GM12878 (cell line): ENCODE measurements at regions not wholly inside any gene's neighbourhood (a gene's known extent, or its start where the extent isn't known, plus 50 kb on each side); places are given as distances from the start of the nearest gene placed in this dataset.

Source experiments
- ATAC-seq: fragments of 200-7000 bp; cut with Tn5 transposase; 3 replicates; pipeline ENCODE4 v1.9.1; 2020; ENCODE audit warnings: mild to moderate bottlenecking, moderate library complexity
- BruUV-seq: library from RNA; stranded (reverse); fragments of 400-500 nt; replicated peaks from 2 replicates; lab custom pipeline; 2021; lab: Mats Ljungman, UMichigan
- CTCF ChIA-PET: fragments of 300-600 bp; sonication (Branson Sonifier 250); formaldehyde crosslinking; extraction: SDS; loops from one replicate; lab custom pipeline; 2021; ENCODE audit warnings: inconsistent platforms; lab: Yijun Ruan, JAX
- POLR2A ChIA-PET: fragments of 350-600 bp; formaldehyde crosslinking; extraction: SDS; loops from one replicate; lab custom pipeline; 2021; ENCODE audit warnings: inconsistent platforms; lab: Charles Lee
- RAD21 ChIA-PET: fragments of 300-600 bp; sonication (Branson Sonifier 250); formaldehyde crosslinking; loops from one replicate; lab custom pipeline; 2023; ENCODE audit warnings: antibody characterized with exemption; ENCODE audit not compliant: unreplicated experiment; lab: Charles Lee
- SMC1A ChIA-PET: fragments of 300-600 bp; sonication (Branson Sonifier 250); formaldehyde crosslinking; loops from one replicate; lab custom pipeline; 2023; ENCODE audit not compliant: unreplicated experiment, uncharacterized antibody; lab: Charles Lee
- DNase-seq: peaks from one replicate; pipeline ENCODE4 v3.0.0-alpha.2; 2011; ENCODE audit warnings: low read depth, low spot score
- FAIRE-seq: peaks from 3 replicates; lab custom pipeline; 2011; peaks lifted over from hg19 to GRCh38; lab: Jason Lieb, UNC
- H2AFZ ChIP-seq: 2 replicates; pipeline ENCODE4 v1.6.0; 2011; ENCODE audit warnings: low read depth, low read length, control low read depth; ENCODE audit not compliant: control insufficient read depth
- H3K27ac ChIP-seq: 2 replicates; pipeline ENCODE4 v1.5.1; 2011; ENCODE audit warnings: control low read depth; ENCODE audit not compliant: control insufficient read depth, insufficient read depth
- H3K27me3 ChIP-seq, 2 experiments: replicated peaks in 1 of 2; 2 replicates each; pipeline versions ENCODE4 v1.6.0 to v1.6.1; 2011; ENCODE audit warnings: low read length in 1 of 2; ENCODE audit not compliant: control insufficient read depth in 2 of 2, insufficient read depth in 2 of 2
- H3K36me3 ChIP-seq, 2 experiments: 2 replicates each; pipeline ENCODE4 v1.5.1; 2011; ENCODE audit warnings: low read length in 1 of 2; ENCODE audit not compliant: control insufficient read depth in 2 of 2, insufficient read depth in 2 of 2
- H3K4me1 ChIP-seq: 2 replicates; pipeline ENCODE4 v1.6.1; 2011; ENCODE audit warnings: mild to moderate bottlenecking, low read length, moderate library complexity, mixed read lengths; ENCODE audit not compliant: control insufficient read depth, insufficient read depth
- H3K4me2 ChIP-seq: 2 replicates; pipeline ENCODE4 v1.6.0; 2011; ENCODE audit warnings: control low read depth; ENCODE audit not compliant: control insufficient read depth, insufficient read depth
- H3K4me3 ChIP-seq: fragments of 200-600 bp; sonication (generic); 2 replicates; pipeline ENCODE4 v1.5.1; 2016
- H3K79me2 ChIP-seq: 2 replicates; pipeline ENCODE4 v1.6.0; 2011; ENCODE audit warnings: low read length; ENCODE audit not compliant: control insufficient read depth, insufficient read depth
- H3K9ac ChIP-seq: 2 replicates; pipeline ENCODE4 v1.8.0; 2011; ENCODE audit warnings: low read length, control low read depth, mixed read lengths; ENCODE audit not compliant: control insufficient read depth, insufficient read depth
- H3K9me3 ChIP-seq: replicated peaks from 3 replicates; pipeline ENCODE4 v1.5.1; 2011; ENCODE audit warnings: mild to moderate bottlenecking, low read length; ENCODE audit not compliant: control insufficient read depth, insufficient read depth
- H4K20me1 ChIP-seq: 2 replicates; pipeline ENCODE4 v1.6.0; 2011; ENCODE audit not compliant: control insufficient read depth, insufficient read depth
- BCL11A ChIP-seq: IDR thresholded peaks from 2 replicates; pipeline ENCODE4 v1.6.1; 2011; ENCODE audit warnings: low read depth, low read length
- CBFB ChIP-seq: IDR thresholded peaks from 2 replicates; pipeline ENCODE4 v1.6.1; 2016; ENCODE audit warnings: antibody characterized with exemption, low read depth
- CEBPB ChIP-seq, 2 experiments: fragments of 150-350 bp in 1 of 2; IDR thresholded peaks; 2 replicates each; pipeline ENCODE4 v1.6.1; 2012 to 2014; ENCODE audit warnings: low read depth in 2 of 2, low read length in 2 of 2, borderline replicate concordance in 1 of 2, inconsistent platforms in 1 of 2
- CHD1 ChIP-seq: IDR thresholded peaks from 2 replicates; pipeline ENCODE4 v1.6.1; 2012; ENCODE audit warnings: low read depth, low read length, improper control_type of control experiment
- CHD4 ChIP-seq: fragments of 200-600 bp; sonication (generic); IDR thresholded peaks from 2 replicates; pipeline ENCODE4 v1.6.1; 2016; ENCODE audit warnings: mild to moderate bottlenecking
- PAX8 ChIP-seq: fragments of 450-650 bp; IDR thresholded peaks from 2 replicates; pipeline ENCODE4 v1.6.1; 2017; ENCODE audit warnings: mild to moderate bottlenecking, moderate library complexity
- POLR2A ChIP-seq: IDR thresholded peaks from 2 replicates; pipeline ENCODE4 v1.6.1; 2011; ENCODE audit warnings: low read depth, mild to moderate bottlenecking, low read length
- SIN3A ChIP-seq: IDR thresholded peaks from 2 replicates; pipeline ENCODE4 v1.6.1; 2012; ENCODE audit warnings: low read depth, low read length, improper control_type of control experiment
- SREBF1 ChIP-seq: IDR thresholded peaks from 2 replicates; pipeline ENCODE4 v1.6.1; 2012; ENCODE audit warnings: mild to moderate bottlenecking, low read length
- WGBS: methylation state at CpG from one replicate; pipeline ENCODE4 v1.1.6; 2016; ENCODE audit warnings: low lambda C conversion rate; ENCODE audit not compliant: insufficient replicate concordance, insufficient coverage; ENCODE audit errors: missing lambda C conversion rate; 5-methylcytosine and 5-hydroxymethylcytosine counted together
- in situ Hi-C: fragments of 300-500 bp; cut with MboI; formaldehyde crosslinking; loops from 9 replicates; pipeline ENCODE4 v1.14.3; 2018; ENCODE audit warnings: mixed read lengths
- intact Hi-C: fragments of 100-400 bp; cut with micrococcal nuclease; formaldehyde crosslinking; loops from one replicate; pipeline ENCODE4 v1.14.2; 2022; ENCODE audit not compliant: unreplicated experiment
- TF ChIP-seq, protein P1 (sequence below): fragments of 450-650 bp; IDR thresholded peaks from 2 replicates; pipeline ENCODE4 v1.6.1; 2017; ENCODE audit warnings: mild to moderate bottlenecking, moderate library complexity
- TF ChIP-seq, protein P2 (sequence below): fragments of 450-650 bp; formaldehyde crosslinking; IDR thresholded peaks from 2 replicates; pipeline ENCODE4 v1.5.0; 2022; ENCODE audit warnings: mild to moderate bottlenecking, missing genetic modification characterization
- TF ChIP-seq, protein P3 (sequence below): fragments of 450-650 bp; IDR thresholded peaks from 2 replicates; pipeline ENCODE4 v1.6.1; 2017; ENCODE audit warnings: antibody characterized with exemption, mild to moderate bottlenecking, moderate library complexity
- TF ChIP-seq, protein P4 (sequence below): IDR thresholded peaks from 2 replicates; pipeline ENCODE4 v1.6.1; 2012; ENCODE audit warnings: low read length, inconsistent platforms

DNA sequence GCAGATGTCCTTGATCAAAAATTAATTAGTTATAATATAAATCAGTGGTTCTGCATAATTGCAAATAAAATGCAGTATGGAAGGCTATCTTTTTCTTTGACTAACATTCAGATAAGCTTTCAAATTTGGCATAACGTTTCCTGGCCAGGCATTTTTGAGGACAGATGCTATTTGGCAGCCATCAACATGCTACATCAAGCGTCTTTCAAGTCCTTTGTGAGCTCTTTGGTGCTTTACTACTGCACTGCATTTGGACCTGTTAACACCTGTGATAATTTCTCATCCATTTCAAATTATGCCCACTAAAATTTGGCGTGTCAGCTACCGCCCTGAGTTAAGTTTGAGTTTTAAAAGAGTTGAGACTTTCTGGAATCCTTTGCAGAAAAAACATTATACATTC, 545.7 kb downstream of the STK39 start (continued):
- TF ChIP-seq, protein P1, sequence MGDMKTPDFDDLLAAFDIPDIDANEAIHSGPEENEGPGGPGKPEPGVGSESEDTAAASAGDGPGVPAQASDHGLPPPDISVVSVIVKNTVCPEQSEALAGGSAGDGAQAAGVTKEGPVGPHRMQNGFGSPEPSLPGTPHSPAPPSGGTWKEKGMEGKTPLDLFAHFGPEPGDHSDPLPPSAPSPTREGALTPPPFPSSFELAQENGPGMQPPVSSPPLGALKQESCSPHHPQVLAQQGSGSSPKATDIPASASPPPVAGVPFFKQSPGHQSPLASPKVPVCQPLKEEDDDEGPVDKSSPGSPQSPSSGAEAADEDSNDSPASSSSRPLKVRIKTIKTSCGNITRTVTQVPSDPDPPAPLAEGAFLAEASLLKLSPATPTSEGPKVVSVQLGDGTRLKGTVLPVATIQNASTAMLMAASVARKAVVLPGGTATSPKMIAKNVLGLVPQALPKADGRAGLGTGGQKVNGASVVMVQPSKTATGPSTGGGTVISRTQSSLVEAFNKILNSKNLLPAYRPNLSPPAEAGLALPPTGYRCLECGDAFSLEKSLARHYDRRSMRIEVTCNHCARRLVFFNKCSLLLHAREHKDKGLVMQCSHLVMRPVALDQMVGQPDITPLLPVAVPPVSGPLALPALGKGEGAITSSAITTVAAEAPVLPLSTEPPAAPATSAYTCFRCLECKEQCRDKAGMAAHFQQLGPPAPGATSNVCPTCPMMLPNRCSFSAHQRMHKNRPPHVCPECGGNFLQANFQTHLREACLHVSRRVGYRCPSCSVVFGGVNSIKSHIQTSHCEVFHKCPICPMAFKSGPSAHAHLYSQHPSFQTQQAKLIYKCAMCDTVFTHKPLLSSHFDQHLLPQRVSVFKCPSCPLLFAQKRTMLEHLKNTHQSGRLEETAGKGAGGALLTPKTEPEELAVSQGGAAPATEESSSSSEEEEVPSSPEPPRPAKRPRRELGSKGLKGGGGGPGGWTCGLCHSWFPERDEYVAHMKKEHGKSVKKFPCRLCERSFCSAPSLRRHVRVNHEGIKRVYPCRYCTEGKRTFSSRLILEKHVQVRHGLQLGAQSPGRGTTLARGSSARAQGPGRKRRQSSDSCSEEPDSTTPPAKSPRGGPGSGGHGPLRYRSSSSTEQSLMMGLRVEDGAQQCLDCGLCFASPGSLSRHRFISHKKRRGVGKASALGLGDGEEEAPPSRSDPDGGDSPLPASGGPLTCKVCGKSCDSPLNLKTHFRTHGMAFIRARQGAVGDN = no peak
- TF ChIP-seq POLR2A = no peak
- TF ChIP-seq CBFB = no peak

DNA sequence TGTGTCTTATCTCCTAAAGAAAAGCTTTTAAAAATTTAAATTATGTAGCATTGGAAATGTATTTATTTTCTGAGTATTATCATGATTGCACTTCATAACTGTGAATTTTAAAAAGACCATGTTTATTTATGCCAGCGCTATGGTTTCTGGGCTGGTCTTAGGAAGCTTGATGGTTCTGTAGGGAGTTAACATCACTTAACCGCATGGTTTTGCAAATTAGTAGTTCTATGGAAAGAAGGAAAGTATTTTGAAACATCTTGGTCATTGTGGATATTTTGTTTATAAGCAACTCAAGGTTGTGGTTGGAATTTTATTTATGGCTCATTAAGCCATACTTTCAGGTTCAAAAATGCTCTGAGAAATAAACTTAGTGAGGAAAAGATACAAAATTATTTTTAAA, 549.4 kb downstream of the STK39 start:
- intact Hi-C loops = no loop called here
- in situ Hi-C loops = no loop called here
- ChIA-PET RAD21 (no interaction called here), SMC1A (interaction anchor here (0.9 to 1.1 kb wide), 2 partner anchors 10 to 11 kb away, joined by 3 to 4 read pairs; no protein-coding TSS in a partner anchor), POLR2A (no interaction called here), CTCF (no interaction called here)
- 64% methylated on average over 2 of the region's 2 CpGs for WGBS
- FAIRE-seq = no peak
- Histone ChIP-seq H3K4me2 (no peak overlapping the region), H3K36me3 (no peaks in the 10 kb centered on the region), H3K9ac (no peak overlapping the region), H3K9me3 (no peaks in the 10 kb centered on the region), H2AFZ (no peak overlapping the region), H3K79me2 (no peaks in the 10 kb centered on the region), H3K27ac (no peak overlapping the region), H3K27me3 (no peaks in the 10 kb centered on the region), H3K4me1 (no peaks in the 10 kb centered on the region), H4K20me1 (no peaks in the 10 kb centered on the region), H3K4me3 (no peak overlapping the region)
- no TSS peak for BruUV-seq
- no peak for DNase-seq
- no peak for ATAC-seq
- TF ChIP-seq CHD1 (no peak), SIN3A (no peak), CBFB (no peak), CHD4 (no peak), PAX8 (no peak), CEBPB (IDR thresholded peaks at IDR 0.05; ENCODE audit: borderline replicate concordance in 1 of 2, low read depth in 2 of 2, low read length in 2 of 2) (no peak), BCL11A (no peak), SREBF1 (no peak)
- TF ChIP-seq, protein P2, sequence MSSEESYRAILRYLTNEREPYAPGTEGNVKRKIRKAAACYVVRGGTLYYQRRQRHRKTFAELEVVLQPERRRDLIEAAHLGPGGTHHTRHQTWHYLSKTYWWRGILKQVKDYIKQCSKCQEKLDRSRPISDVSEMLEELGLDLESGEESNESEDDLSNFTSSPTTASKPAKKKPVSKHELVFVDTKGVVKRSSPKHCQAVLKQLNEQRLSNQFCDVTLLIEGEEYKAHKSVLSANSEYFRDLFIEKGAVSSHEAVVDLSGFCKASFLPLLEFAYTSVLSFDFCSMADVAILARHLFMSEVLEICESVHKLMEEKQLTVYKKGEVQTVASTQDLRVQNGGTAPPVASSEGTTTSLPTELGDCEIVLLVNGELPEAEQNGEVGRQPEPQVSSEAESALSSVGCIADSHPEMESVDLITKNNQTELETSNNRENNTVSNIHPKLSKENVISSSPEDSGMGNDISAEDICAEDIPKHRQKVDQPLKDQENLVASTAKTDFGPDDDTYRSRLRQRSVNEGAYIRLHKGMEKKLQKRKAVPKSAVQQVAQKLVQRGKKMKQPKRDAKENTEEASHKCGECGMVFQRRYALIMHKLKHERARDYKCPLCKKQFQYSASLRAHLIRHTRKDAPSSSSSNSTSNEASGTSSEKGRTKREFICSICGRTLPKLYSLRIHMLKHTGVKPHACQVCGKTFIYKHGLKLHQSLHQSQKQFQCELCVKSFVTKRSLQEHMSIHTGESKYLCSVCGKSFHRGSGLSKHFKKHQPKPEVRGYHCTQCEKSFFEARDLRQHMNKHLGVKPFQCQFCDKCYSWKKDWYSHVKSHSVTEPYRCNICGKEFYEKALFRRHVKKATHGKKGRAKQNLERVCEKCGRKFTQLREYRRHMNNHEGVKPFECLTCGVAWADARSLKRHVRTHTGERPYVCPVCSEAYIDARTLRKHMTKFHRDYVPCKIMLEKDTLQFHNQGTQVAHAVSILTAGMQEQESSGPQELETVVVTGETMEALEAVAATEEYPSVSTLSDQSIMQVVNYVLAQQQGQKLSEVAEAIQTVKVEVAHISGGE (CRISPR knock-in tag) = no peak
- TF ChIP-seq, protein P3, sequence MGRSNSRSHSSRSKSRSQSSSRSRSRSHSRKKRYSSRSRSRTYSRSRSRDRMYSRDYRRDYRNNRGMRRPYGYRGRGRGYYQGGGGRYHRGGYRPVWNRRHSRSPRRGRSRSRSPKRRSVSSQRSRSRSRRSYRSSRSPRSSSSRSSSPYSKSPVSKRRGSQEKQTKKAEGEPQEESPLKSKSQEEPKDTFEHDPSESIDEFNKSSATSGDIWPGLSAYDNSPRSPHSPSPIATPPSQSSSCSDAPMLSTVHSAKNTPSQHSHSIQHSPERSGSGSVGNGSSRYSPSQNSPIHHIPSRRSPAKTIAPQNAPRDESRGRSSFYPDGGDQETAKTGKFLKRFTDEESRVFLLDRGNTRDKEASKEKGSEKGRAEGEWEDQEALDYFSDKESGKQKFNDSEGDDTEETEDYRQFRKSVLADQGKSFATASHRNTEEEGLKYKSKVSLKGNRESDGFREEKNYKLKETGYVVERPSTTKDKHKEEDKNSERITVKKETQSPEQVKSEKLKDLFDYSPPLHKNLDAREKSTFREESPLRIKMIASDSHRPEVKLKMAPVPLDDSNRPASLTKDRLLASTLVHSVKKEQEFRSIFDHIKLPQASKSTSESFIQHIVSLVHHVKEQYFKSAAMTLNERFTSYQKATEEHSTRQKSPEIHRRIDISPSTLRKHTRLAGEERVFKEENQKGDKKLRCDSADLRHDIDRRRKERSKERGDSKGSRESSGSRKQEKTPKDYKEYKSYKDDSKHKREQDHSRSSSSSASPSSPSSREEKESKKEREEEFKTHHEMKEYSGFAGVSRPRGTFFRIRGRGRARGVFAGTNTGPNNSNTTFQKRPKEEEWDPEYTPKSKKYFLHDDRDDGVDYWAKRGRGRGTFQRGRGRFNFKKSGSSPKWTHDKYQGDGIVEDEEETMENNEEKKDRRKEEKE = no peak
- TF ChIP-seq, protein P4, sequence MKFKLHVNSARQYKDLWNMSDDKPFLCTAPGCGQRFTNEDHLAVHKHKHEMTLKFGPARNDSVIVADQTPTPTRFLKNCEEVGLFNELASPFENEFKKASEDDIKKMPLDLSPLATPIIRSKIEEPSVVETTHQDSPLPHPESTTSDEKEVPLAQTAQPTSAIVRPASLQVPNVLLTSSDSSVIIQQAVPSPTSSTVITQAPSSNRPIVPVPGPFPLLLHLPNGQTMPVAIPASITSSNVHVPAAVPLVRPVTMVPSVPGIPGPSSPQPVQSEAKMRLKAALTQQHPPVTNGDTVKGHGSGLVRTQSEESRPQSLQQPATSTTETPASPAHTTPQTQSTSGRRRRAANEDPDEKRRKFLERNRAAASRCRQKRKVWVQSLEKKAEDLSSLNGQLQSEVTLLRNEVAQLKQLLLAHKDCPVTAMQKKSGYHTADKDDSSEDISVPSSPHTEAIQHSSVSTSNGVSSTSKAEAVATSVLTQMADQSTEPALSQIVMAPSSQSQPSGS = no peak
